ENCODE measurements at regions not wholly inside any gene's neighbourhood (a gene's known extent, or its start where the extent isn't known, plus 50 kb on each side); places are given as distances from the start of the nearest gene placed in this dataset.
"Not testable (repeated sequence)": the region's sequence is repeated elsewhere in the genome, so short reads cannot be mapped to it uniquely, and the experiment has no call there.

- Histone ChIP-seq H3K9me3 (ENCODE audit: control insufficient read depth, insufficient read depth, low read length) (no peaks in the 10 kb centered on the region; the same call in 1 of the 2 replicates), H3K4me3 (ENCODE audit: low read depth, low read length) (no peak overlapping the region), H3K27me3 (ENCODE audit: control insufficient read depth, insufficient read depth, low read length) (no peaks in the 10 kb centered on the region), H3K27ac (ENCODE audit: low read depth, low read length) (no peak overlapping the region)
- POLR2A ChIA-PET = no interaction called here
- no peak for DNase-seq (ENCODE audit: low read depth, low spot score)
- CTCF ChIA-PET = no interaction called here
- TF ChIP-seq CTCF (IDR thresholded peaks at IDR 0.05; ENCODE audit: low read depth, low read length) = no peak
Measured at GRCh38 chr7:119010635-119011034, 786.1 kb downstream of the ANKRD7 start.

- H3K9me3 ChIP-seq (ENCODE audit: control insufficient read depth, insufficient read depth, low read length) = no peaks in the 10 kb centered on the region
- no peak overlapping the region for H3K4me3 ChIP-seq (ENCODE audit: low read depth, low read length)
- POLR2A ChIA-PET = no interaction called here
- TF ChIP-seq CTCF (IDR thresholded peaks at IDR 0.05; ENCODE audit: low read depth, low read length) = no peak
- H3K27me3 ChIP-seq (ENCODE audit: control insufficient read depth, insufficient read depth, low read length) = no peaks in the 10 kb centered on the region
- no peak overlapping the region for H3K27ac ChIP-seq (ENCODE audit: low read depth, low read length)
- DNase-seq (ENCODE audit: low read depth, low spot score) = no peak
- CTCF ChIA-PET = no interaction called here
Measured at GRCh38 chr7:119026391-119026790, 801.9 kb downstream of the ANKRD7 start.

GRCh38 chr7:119028736-119029135 is 804.2 kb downstream of the ANKRD7 start:
- no peak for TF ChIP-seq CTCF (IDR thresholded peaks at IDR 0.05; ENCODE audit: low read depth, low read length)
- H3K4me3 ChIP-seq (ENCODE audit: low read depth, low read length) = no peak overlapping the region
- 0 out of 2 replicates have a peak, but pooled peaks cover 2% of the 10 kb centered on the region for H3K9me3 ChIP-seq (ENCODE audit: control insufficient read depth, insufficient read depth, low read length)
- POLR2A ChIA-PET = no interaction called here
- no peak for DNase-seq (ENCODE audit: low read depth, low spot score)
- no peaks in the 10 kb centered on the region for H3K27me3 ChIP-seq (ENCODE audit: control insufficient read depth, insufficient read depth, low read length)
- CTCF ChIA-PET = no interaction called here
- no peak overlapping the region for H3K27ac ChIP-seq (ENCODE audit: low read depth, low read length)

- H3K9me3 ChIP-seq (ENCODE audit: control insufficient read depth, insufficient read depth, low read length); H3K27me3 ChIP-seq (ENCODE audit: control insufficient read depth, insufficient read depth, low read length); DNase-seq (ENCODE audit: low read depth, low spot score); H3K4me3 ChIP-seq (ENCODE audit: low read depth, low read length); CTCF ChIA-PET; H3K27ac ChIP-seq (ENCODE audit: low read depth, low read length); POLR2A ChIA-PET: not testable (repeated sequence)
Measured at GRCh38 chr7:119032136-119032535, 807.6 kb downstream of the ANKRD7 start.

GRCh38 chr7:119033641-119034040 is 809.1 kb downstream of the ANKRD7 start:
- CTCF ChIA-PET = no interaction called here
- no peak for TF ChIP-seq CTCF (IDR thresholded peaks at IDR 0.05; ENCODE audit: low read depth, low read length)
- DNase-seq (ENCODE audit: low read depth, low spot score) = no peak
- POLR2A ChIA-PET = no interaction called here
- Histone ChIP-seq H3K27ac (ENCODE audit: low read depth, low read length) (no peak overlapping the region), H3K27me3 (ENCODE audit: control insufficient read depth, insufficient read depth, low read length) (no peaks in the 10 kb centered on the region), H3K9me3 (ENCODE audit: control insufficient read depth, insufficient read depth, low read length) (0 out of 2 replicates have a peak, but pooled peaks cover 2% of the 10 kb centered on the region), H3K4me3 (ENCODE audit: low read depth, low read length) (no peak overlapping the region)

GRCh38 chr7:119037941-119038340 is 813.4 kb downstream of the ANKRD7 start:
- POLR2A ChIA-PET = no interaction called here
- H3K27me3 ChIP-seq (ENCODE audit: control insufficient read depth, insufficient read depth, low read length) = no peaks in the 10 kb centered on the region
- DNase-seq (ENCODE audit: low read depth, low spot score) = no peak
- H3K9me3 ChIP-seq (ENCODE audit: control insufficient read depth, insufficient read depth, low read length) = no peaks in the 10 kb centered on the region; the same call in 1 of the 2 replicates
- H3K4me3 ChIP-seq (ENCODE audit: low read depth, low read length) = no peak overlapping the region
- no peak overlapping the region for H3K27ac ChIP-seq (ENCODE audit: low read depth, low read length)
- TF ChIP-seq CTCF (IDR thresholded peaks at IDR 0.05; ENCODE audit: low read depth, low read length) = no peak
- CTCF ChIA-PET = no interaction called here

All from AG04450 (cell line).